CD4-positive, alpha-beta T cell (primary cell): ENCODE measurements at regions not wholly inside any gene's neighbourhood (a gene's known extent, or its start where the extent isn't known, plus 50 kb on each side); places are given as distances from the start of the nearest gene placed in this dataset.

Experiments used
- ATAC-seq: fragments of 200-7000 bp; cut with Tn5 transposase; one replicate; pipeline ENCODE4 v1.10.0; 2022; ENCODE audit warnings: mild to moderate bottlenecking; ENCODE audit not compliant: poor library complexity
- CTCF ChIA-PET: fragments of 350-600 bp; sonication (Branson Sonifier 250); formaldehyde crosslinking; loops from one replicate; lab custom pipeline; 2021; ENCODE audit warnings: antibody characterized with exemption, inconsistent platforms; lab: Charles Lee
- POLR2A ChIA-PET: fragments of 350-600 bp; sonication (Branson Sonifier 250); formaldehyde crosslinking; loops from one replicate; lab custom pipeline; 2021; ENCODE audit warnings: antibody characterized with exemption, inconsistent platforms; lab: Charles Lee
- DNase-seq, 14 experiments: peaks; one replicate each; pipeline ENCODE4 v3.0.0-alpha.2; 2013 to 2020; ENCODE audit warnings: mixed read lengths in 2 of 14
- H3K27ac ChIP-seq, 2 donors: one replicate each; pipeline versions ENCODE4 v1.5.1 to v1.7.0; 2013; ENCODE audit warnings: low read length in 2 of 2, low read depth in 1 of 2, mild to moderate bottlenecking in 1 of 2
- H3K27me3 ChIP-seq, 2 experiments: 1 replicate in 1 of 2; 2 replicates in 1 of 2; pipeline versions ENCODE4 v1.6.1 to v1.7.0; 2013; ENCODE audit warnings: low read length in 2 of 2, control low read depth in 1 of 2, mild to moderate bottlenecking in 1 of 2, moderate library complexity in 1 of 2; ENCODE audit not compliant: insufficient read depth in 2 of 2, control insufficient read depth in 1 of 2
- H3K36me3 ChIP-seq: one replicate; pipeline ENCODE4 v1.6.1; 2013; ENCODE audit warnings: low read length, control low read depth; ENCODE audit not compliant: insufficient read depth
- H3K4me1 ChIP-seq: one replicate; pipeline ENCODE4 v1.6.1; 2013; ENCODE audit warnings: low read length, control low read depth; ENCODE audit not compliant: insufficient read depth
- H3K4me3 ChIP-seq: one replicate; pipeline ENCODE4 v1.5.1; 2013; ENCODE audit warnings: mild to moderate bottlenecking, low read length, moderate library complexity
- H3K9me3 ChIP-seq, 2 experiments: 1 replicate in 1 of 2; 2 replicates in 1 of 2; pipeline versions ENCODE4 v1.6.1 to v1.7.0; 2013; ENCODE audit warnings: low read length in 2 of 2, mild to moderate bottlenecking in 2 of 2, control low read depth in 1 of 2, moderate library complexity in 1 of 2; ENCODE audit not compliant: control insufficient read depth in 1 of 2, insufficient read depth in 1 of 2
- H3K27ac Mint-ChIP-seq: one replicate; pipeline ENCODE4 v1.8.0; 2020; ENCODE audit warnings: mixed read lengths
- H3K27me3 Mint-ChIP-seq: one replicate; pipeline ENCODE4 v1.8.0; 2021; ENCODE audit warnings: mixed read lengths
- H3K36me3 Mint-ChIP-seq: one replicate; pipeline ENCODE4 v1.8.0; 2021; ENCODE audit warnings: low read depth, mixed read lengths
- H3K4me1 Mint-ChIP-seq: one replicate; pipeline ENCODE4 v1.8.0; 2021; ENCODE audit warnings: low read depth, mixed read lengths
- H3K4me3 Mint-ChIP-seq: one replicate; pipeline ENCODE4 v1.8.0; 2020; ENCODE audit warnings: mild to moderate bottlenecking, mixed read lengths
- H3K9me3 Mint-ChIP-seq: one replicate; pipeline ENCODE4 v1.8.0; 2020; ENCODE audit warnings: mixed read lengths
- CTCF ChIP-seq: fragments of 200-600 bp; IDR thresholded peaks from one replicate; pipeline ENCODE4 v1.8.0; 2022; ENCODE audit warnings: antibody characterized with exemption, mild to moderate bottlenecking
- intact Hi-C, 2 experiments: fragments of 100-400 bp; cut with DNase I in 1 of 2; cut with micrococcal nuclease in 1 of 2; formaldehyde crosslinking; loops; one replicate each; pipeline versions ENCODE4 v1.15.1 to v1.9.0; 2023 to 2025; cut with DNase I, micrococcal nuclease

GRCh38 chr17:54418467-54418866 lies 482.2 kb upstream of the TOM1L1 start:
- Mint-ChIP-seq H3K4me3 (no peak overlapping the region), H3K27ac (no peak overlapping the region), H3K27me3 (no peaks in the 10 kb centered on the region), H3K36me3 (no peaks in the 10 kb centered on the region), H3K9me3 (peaks cover 22% of the 10 kb centered on the region), H3K4me1 (no peaks in the 10 kb centered on the region)
- CTCF ChIA-PET = no interaction called here
- TF ChIP-seq CTCF = no peak
- no peaks in the 10 kb centered on the region for H3K36me3 ChIP-seq
- DNase-seq (no peak), ATAC-seq (no peak)
- no peaks in the 10 kb centered on the region for H3K27me3 ChIP-seq
- intact Hi-C loops = no loop called here
- H3K4me1 ChIP-seq = no peaks in the 10 kb centered on the region
- H3K4me3 ChIP-seq = no peak overlapping the region
- POLR2A ChIA-PET = no interaction called here
- H3K27ac ChIP-seq = no peak overlapping the region
- peaks cover 0 to 6% of the 10 kb centered on the region in 2 experiments for H3K9me3 ChIP-seq

- no peak for DNase-seq
- Mint-ChIP-seq H3K27me3 (no peaks in the 10 kb centered on the region), H3K4me1 (no peaks in the 10 kb centered on the region), H3K27ac (no peak overlapping the region), H3K9me3 (peaks cover 7% of the 10 kb centered on the region), H3K36me3 (no peaks in the 10 kb centered on the region), H3K4me3 (no peak overlapping the region)
- ChIA-PET CTCF (no interaction called here), POLR2A (no interaction called here)
- intact Hi-C loops = no loop called here
- no peak for ATAC-seq
- no peaks in the 10 kb centered on the region for H3K4me1 ChIP-seq
- H3K9me3 ChIP-seq = no peaks in the 10 kb centered on the region
- no peak overlapping the region for H3K4me3 ChIP-seq
- no peaks in the 10 kb centered on the region for H3K36me3 ChIP-seq
- TF ChIP-seq CTCF = no peak
- no peaks in the 10 kb centered on the region for H3K27me3 ChIP-seq
- H3K27ac ChIP-seq = no peak overlapping the region
These were observed 475.0 kb upstream of the TOM1L1 start for GRCh38 chr17:54425671-54426070.

- H3K4me1 ChIP-seq = no peaks in the 10 kb centered on the region
- no peaks in the 10 kb centered on the region for H3K4me1 Mint-ChIP-seq
- H3K4me3 ChIP-seq = no peak overlapping the region
- TF ChIP-seq CTCF = no peak
- H3K36me3 Mint-ChIP-seq = no peaks in the 10 kb centered on the region
- intact Hi-C loops = no loop called here
- no peaks in the 10 kb centered on the region for H3K36me3 ChIP-seq
- H3K4me3 Mint-ChIP-seq = no peak overlapping the region
- ATAC-seq (no peak), DNase-seq (no peak)
- H3K27me3 Mint-ChIP-seq = no peaks in the 10 kb centered on the region
- H3K27ac ChIP-seq = no peak overlapping the region
- H3K27me3 ChIP-seq = no peaks in the 10 kb centered on the region
- CTCF ChIA-PET = no interaction called here
- H3K9me3 Mint-ChIP-seq = peaks cover 6% of the 10 kb centered on the region
- H3K9me3 ChIP-seq = no peaks in the 10 kb centered on the region
- H3K27ac Mint-ChIP-seq = no peak overlapping the region
- POLR2A ChIA-PET = no interaction called here
These were observed 474.3 kb upstream of the TOM1L1 start for GRCh38 chr17:54426296-54426886.
